ENCODE measurements at regions not wholly inside any gene's neighbourhood (a gene's known extent, or its start where the extent isn't known, plus 50 kb on each side); places are given as distances from the start of the nearest gene placed in this dataset.
A peak's percentile ranks its signal among the peaks of the same experiment; 100 is the strongest.

GRCh38 chr9:107119735-107120134 is 163.3 kb upstream of the RAD23B start:
- DNase-seq = no peak

- no peak for DNase-seq
These were observed 159.7 kb upstream of the RAD23B start for GRCh38 chr9:107123389-107123788.

- DNase-seq = no peak
These were observed 155.5 kb upstream of the RAD23B start for GRCh38 chr9:107127608-107128007.

GRCh38 chr9:107131108-107131799 is 151.8 kb upstream of the RAD23B start:
- DNase-seq = peak; percentile 19

GRCh38 chr9:107136296-107136695 is 146.8 kb upstream of the RAD23B start:
- no peak for DNase-seq

- peak; percentile 13 for DNase-seq
These were observed 145.4 kb upstream of the RAD23B start for GRCh38 chr9:107137495-107138202.

- no peak for DNase-seq
These were observed 144.7 kb upstream of the RAD23B start for GRCh38 chr9:107138261-107138992.

- no peak for DNase-seq
These were observed 141.1 kb upstream of the RAD23B start for GRCh38 chr9:107141967-107142366.

GRCh38 chr9:107142430-107142829 is 140.6 kb upstream of the RAD23B start:
- no peak for DNase-seq

- no peak for DNase-seq
These were observed 140.0 kb upstream of the RAD23B start for GRCh38 chr9:107142896-107143603.

- no peak for DNase-seq
These were observed 138.6 kb upstream of the RAD23B start for GRCh38 chr9:107144475-107144874.

GRCh38 chr9:107147134-107147533 is 135.9 kb upstream of the RAD23B start:
- DNase-seq = peak; percentile 19

GRCh38 chr9:107148216-107148615 is 134.9 kb upstream of the RAD23B start:
- DNase-seq = no peak

- DNase-seq = no peak
These were observed 133.3 kb upstream of the RAD23B start for GRCh38 chr9:107149756-107150155.

GRCh38 chr9:107153336-107153735 is 129.7 kb upstream of the RAD23B start:
- DNase-seq = no peak

- DNase-seq = no peak
These were observed 128.8 kb upstream of the RAD23B start for GRCh38 chr9:107154291-107154690.

- no peak for DNase-seq
These were observed 128.3 kb upstream of the RAD23B start for GRCh38 chr9:107154766-107155165.

GRCh38 chr9:107155244-107155817 is 127.7 kb upstream of the RAD23B start:
- DNase-seq = no peak

GRCh38 chr9:107158321-107158720 is 124.8 kb upstream of the RAD23B start:
- peak; percentile 55 for DNase-seq

- DNase-seq = no peak
These were observed 121.7 kb upstream of the RAD23B start for GRCh38 chr9:107161338-107161737.

- no peak for DNase-seq
These were observed 119.7 kb upstream of the RAD23B start for GRCh38 chr9:107163370-107163769.

GRCh38 chr9:107169796-107170195 is 113.3 kb upstream of the RAD23B start:
- DNase-seq = no peak

- no peak for DNase-seq
These were observed 112.3 kb upstream of the RAD23B start for GRCh38 chr9:107170801-107171200.

All from midbrain (tissue), 1 donor.